Fibroblast of lung (primary cell): ENCODE measurements at regions not wholly inside any gene's neighbourhood (a gene's known extent, or its start where the extent isn't known, plus 50 kb on each side); places are given as distances from the start of the nearest gene placed in this dataset.

Experiments
- DNase-seq, 2 donors: peaks; one replicate each; pipeline versions ENCODE4 v3.0.0 to v3.0.0-alpha.2; 2010; ENCODE audit warnings: low read depth in 2 of 2
- H2AFZ ChIP-seq: 2 replicates; pipeline ENCODE4 v1.5.1; 2012; ENCODE audit warnings: low read length, control low read depth, inconsistent platforms
- H3K27ac ChIP-seq: 2 replicates; pipeline ENCODE4 v1.5.1; 2011; ENCODE audit warnings: low read length, control low read depth; ENCODE audit not compliant: insufficient read depth
- H3K27me3 ChIP-seq: 2 replicates; pipeline ENCODE4 v1.5.1; 2011; ENCODE audit warnings: mild to moderate bottlenecking, low read length; ENCODE audit not compliant: control insufficient read depth, insufficient read depth
- H3K36me3 ChIP-seq: 2 replicates; pipeline ENCODE4 v1.5.1; 2011; ENCODE audit warnings: low read length; ENCODE audit not compliant: control insufficient read depth, insufficient read depth
- H3K4me1 ChIP-seq: 2 replicates; pipeline ENCODE4 v1.5.1; 2011; ENCODE audit warnings: low read length; ENCODE audit not compliant: control insufficient read depth, insufficient read depth; ENCODE audit errors: extremely low read depth
- H3K4me2 ChIP-seq: 2 replicates; pipeline ENCODE4 v1.5.1; 2011; ENCODE audit warnings: low read length, control low read depth; ENCODE audit not compliant: insufficient read depth; ENCODE audit errors: extremely low read depth
- H3K4me3 ChIP-seq, 4 experiments: fragments of 200-600 bp in 1 of 4; sonication (generic) in 1 of 4; replicated peaks in 1 of 4; 2 replicates each; pipeline ENCODE4 v1.5.1; 2011 to 2016; ENCODE audit warnings: low read length in 4 of 4, low read depth in 3 of 4, mild to moderate bottlenecking in 3 of 4, control low read depth in 2 of 4, inconsistent platforms in 1 of 4, mixed read lengths in 1 of 4; ENCODE audit not compliant: insufficient read depth in 1 of 4; ENCODE audit errors: control extremely low read depth in 1 of 4
- H3K79me2 ChIP-seq: 2 replicates; pipeline ENCODE4 v1.5.1; 2012; ENCODE audit warnings: mild to moderate bottlenecking, low read length, inconsistent platforms; ENCODE audit not compliant: control insufficient read depth, insufficient read depth
- H3K9ac ChIP-seq: 2 replicates; pipeline ENCODE4 v1.5.1; 2011; ENCODE audit warnings: mild to moderate bottlenecking, low read length, control low read depth; ENCODE audit not compliant: insufficient read depth
- H3K9me3 ChIP-seq: 2 replicates; pipeline ENCODE4 v1.5.1; 2012; ENCODE audit warnings: low read depth, low read length; ENCODE audit not compliant: control insufficient read depth, insufficient read depth
- H4K20me1 ChIP-seq: 2 replicates; pipeline ENCODE4 v1.5.1; 2011; ENCODE audit warnings: low read length; ENCODE audit not compliant: control insufficient read depth, insufficient read depth; ENCODE audit errors: extremely low read depth
- CTCF ChIP-seq, 2 donors: IDR thresholded peaks in 1 of 2; conservative IDR thresholded peaks in 1 of 2; 1 replicate in 1 of 2; 2 replicates in 1 of 2; pipeline ENCODE4 v1.5.1; 2011 to 2012; ENCODE audit warnings: low read length in 2 of 2, control low read depth in 1 of 2, inconsistent platforms in 1 of 2, low read depth in 1 of 2, mild to moderate bottlenecking in 1 of 2
- EZH2 ChIP-seq: IDR thresholded peaks from 2 replicates; pipeline ENCODE4 v1.5.1; 2012; ENCODE audit warnings: low read length, control low read depth, mild to moderate bottlenecking; ENCODE audit errors: missing control alignments

GRCh38 chr11:119933584-119933983 lies 204.3 kb downstream of the TRIM29 start:
- no peaks in the 10 kb centered on the region for H3K79me2 ChIP-seq
- H4K20me1 ChIP-seq, result no peaks in the 10 kb centered on the region
- H2AFZ ChIP-seq, result no peak overlapping the region
- H3K4me1 ChIP-seq, result no peaks in the 10 kb centered on the region
- H3K36me3 ChIP-seq, result no peaks in the 10 kb centered on the region
- H3K4me3 ChIP-seq, result no peak overlapping the region
- no peaks in the 10 kb centered on the region for H3K27me3 ChIP-seq
- DNase-seq, result no peak
- no peaks in the 10 kb centered on the region for H3K9me3 ChIP-seq
- H3K4me2 ChIP-seq, result no peak overlapping the region
- TF ChIP-seq EZH2, result no peak
- TF ChIP-seq CTCF (conservative IDR thresholded peaks at IDR 0.05 in 1 of 2, IDR thresholded peaks at IDR 0.05 in 1 of 2; ENCODE audit: low read depth in 1 of 2, low read length in 2 of 2), result no peak
- H3K27ac ChIP-seq, result no peak overlapping the region
- no peak overlapping the region for H3K9ac ChIP-seq

- TF ChIP-seq EZH2, result no peak
- no peak for TF ChIP-seq CTCF (conservative IDR thresholded peaks at IDR 0.05 in 1 of 2, IDR thresholded peaks at IDR 0.05 in 1 of 2; ENCODE audit: low read depth in 1 of 2, low read length in 2 of 2)
Observed at GRCh38 chr11:119932828-119933562, 204.0 kb upstream of the NECTIN1 start.

GRCh38 chr11:119928047-119928446 lies 199.0 kb upstream of the NECTIN1 start:
- H3K9ac ChIP-seq, result no peak overlapping the region
- no peak for TF ChIP-seq EZH2
- TF ChIP-seq CTCF (conservative IDR thresholded peaks at IDR 0.05 in 1 of 2, IDR thresholded peaks at IDR 0.05 in 1 of 2; ENCODE audit: low read depth in 1 of 2, low read length in 2 of 2), result no peak

More at GRCh38 chr11:119932828-119933562, 204.0 kb upstream of the NECTIN1 start:
- H3K36me3 ChIP-seq, result no peaks in the 10 kb centered on the region
- no peak overlapping the region for H3K4me3 ChIP-seq
- H3K27me3 ChIP-seq, result no peaks in the 10 kb centered on the region
- H3K79me2 ChIP-seq, result no peaks in the 10 kb centered on the region
- H2AFZ ChIP-seq, result no peak overlapping the region
- H3K27ac ChIP-seq, result no peak overlapping the region
- H3K4me1 ChIP-seq, result no peaks in the 10 kb centered on the region
- no peak for DNase-seq
- no peak overlapping the region for H3K4me2 ChIP-seq
- no peak overlapping the region for H3K9ac ChIP-seq
- no peaks in the 10 kb centered on the region for H4K20me1 ChIP-seq
- H3K9me3 ChIP-seq, result no peaks in the 10 kb centered on the region

More at GRCh38 chr11:119928047-119928446, 199.0 kb upstream of the NECTIN1 start:
- Histone ChIP-seq H2AFZ (no peak overlapping the region), H3K27ac (no peak overlapping the region), H4K20me1 (no peaks in the 10 kb centered on the region), H3K27me3 (no peaks in the 10 kb centered on the region), H3K36me3 (no peaks in the 10 kb centered on the region), H3K9me3 (no peaks in the 10 kb centered on the region), H3K79me2 (no peaks in the 10 kb centered on the region), H3K4me2 (no peak overlapping the region), H3K4me3 (no peak overlapping the region), H3K4me1 (no peaks in the 10 kb centered on the region)
- no peak for DNase-seq
